ENCODE measurements at regions not wholly inside any gene's neighbourhood (a gene's known extent, or its start where the extent isn't known, plus 50 kb on each side); places are given as distances from the start of the nearest gene placed in this dataset.
"Not testable (repeated sequence)": the region's sequence is repeated elsewhere in the genome, so short reads cannot be mapped to it uniquely, and the experiment has no call there.

DNA sequence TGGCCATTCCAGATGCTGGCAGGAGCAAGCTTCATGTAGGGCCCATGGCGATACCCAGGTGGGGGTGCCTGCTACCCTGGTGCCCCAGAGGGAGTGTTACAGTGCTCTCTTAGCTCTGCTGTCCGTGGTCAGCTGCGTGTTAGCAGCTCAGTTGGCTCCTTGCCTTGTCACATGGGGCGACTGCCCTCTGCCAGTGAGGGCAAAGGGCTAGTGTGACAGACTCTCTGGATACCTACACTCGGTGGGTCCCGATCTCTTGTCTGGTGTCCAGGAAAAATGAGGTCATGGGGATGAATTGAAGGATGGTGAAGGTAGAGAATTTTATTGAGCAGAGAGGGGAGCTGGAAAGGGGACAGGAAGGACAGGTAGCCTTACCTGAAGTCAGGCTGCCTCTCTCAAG is 152.2 kb downstream of the CYP26A1 start:
- TF ChIP-seq, protein P1, sequence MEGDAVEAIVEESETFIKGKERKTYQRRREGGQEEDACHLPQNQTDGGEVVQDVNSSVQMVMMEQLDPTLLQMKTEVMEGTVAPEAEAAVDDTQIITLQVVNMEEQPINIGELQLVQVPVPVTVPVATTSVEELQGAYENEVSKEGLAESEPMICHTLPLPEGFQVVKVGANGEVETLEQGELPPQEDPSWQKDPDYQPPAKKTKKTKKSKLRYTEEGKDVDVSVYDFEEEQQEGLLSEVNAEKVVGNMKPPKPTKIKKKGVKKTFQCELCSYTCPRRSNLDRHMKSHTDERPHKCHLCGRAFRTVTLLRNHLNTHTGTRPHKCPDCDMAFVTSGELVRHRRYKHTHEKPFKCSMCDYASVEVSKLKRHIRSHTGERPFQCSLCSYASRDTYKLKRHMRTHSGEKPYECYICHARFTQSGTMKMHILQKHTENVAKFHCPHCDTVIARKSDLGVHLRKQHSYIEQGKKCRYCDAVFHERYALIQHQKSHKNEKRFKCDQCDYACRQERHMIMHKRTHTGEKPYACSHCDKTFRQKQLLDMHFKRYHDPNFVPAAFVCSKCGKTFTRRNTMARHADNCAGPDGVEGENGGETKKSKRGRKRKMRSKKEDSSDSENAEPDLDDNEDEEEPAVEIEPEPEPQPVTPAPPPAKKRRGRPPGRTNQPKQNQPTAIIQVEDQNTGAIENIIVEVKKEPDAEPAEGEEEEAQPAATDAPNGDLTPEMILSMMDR (IDR thresholded peaks at IDR 0.05): no peak
- TF ChIP-seq ZFX (IDR thresholded peaks at IDR 0.05; ENCODE audit: borderline replicate concordance): no peak
- no peak overlapping the region for H3K27ac ChIP-seq

DNA sequence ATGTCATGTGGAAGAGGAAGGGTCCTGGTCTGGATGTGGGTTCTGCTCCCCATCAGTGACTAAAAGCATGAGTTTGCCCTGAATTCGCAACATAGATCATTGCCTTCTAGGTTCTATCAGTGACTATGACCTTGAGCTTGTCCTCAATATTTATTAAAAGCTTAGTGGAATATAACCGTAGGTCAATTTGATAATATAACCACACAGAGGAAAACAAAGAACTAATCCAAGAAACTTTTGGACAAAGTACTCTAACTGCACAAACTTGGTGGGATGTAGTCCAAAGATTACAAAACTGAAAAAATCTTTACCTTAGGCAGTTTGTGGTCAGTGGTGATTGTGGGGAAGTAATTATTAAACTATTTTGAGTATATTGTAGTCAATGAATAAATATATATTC is 152.9 kb downstream of the CYP26A1 start:
- no peak overlapping the region for H3K27ac ChIP-seq
- TF ChIP-seq, protein P1 (IDR thresholded peaks at IDR 0.05): no peak
- no peak for TF ChIP-seq ZFX (IDR thresholded peaks at IDR 0.05; ENCODE audit: borderline replicate concordance)

DNA sequence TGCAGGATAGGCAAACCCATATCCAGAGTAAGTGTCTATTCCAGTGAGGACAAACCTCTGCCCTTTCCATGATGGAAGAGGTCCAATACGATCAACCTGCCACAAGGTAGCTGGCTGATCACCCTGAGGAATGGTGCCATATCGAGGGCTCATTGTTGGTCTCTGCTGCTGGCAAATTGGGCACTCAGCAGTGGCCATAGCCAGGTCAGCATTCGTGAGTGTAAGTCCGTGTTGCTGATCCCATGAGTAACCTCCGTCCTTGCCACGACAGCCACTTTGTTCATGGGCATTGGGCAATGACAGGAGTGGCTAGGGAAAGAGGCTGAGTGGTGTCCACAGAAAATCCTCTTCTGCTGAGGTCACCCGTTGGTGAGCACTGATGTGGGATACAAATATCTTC is 156.9 kb downstream of the CYP26A1 start:
- not testable (repeated sequence) for H3K27ac ChIP-seq

DNA sequence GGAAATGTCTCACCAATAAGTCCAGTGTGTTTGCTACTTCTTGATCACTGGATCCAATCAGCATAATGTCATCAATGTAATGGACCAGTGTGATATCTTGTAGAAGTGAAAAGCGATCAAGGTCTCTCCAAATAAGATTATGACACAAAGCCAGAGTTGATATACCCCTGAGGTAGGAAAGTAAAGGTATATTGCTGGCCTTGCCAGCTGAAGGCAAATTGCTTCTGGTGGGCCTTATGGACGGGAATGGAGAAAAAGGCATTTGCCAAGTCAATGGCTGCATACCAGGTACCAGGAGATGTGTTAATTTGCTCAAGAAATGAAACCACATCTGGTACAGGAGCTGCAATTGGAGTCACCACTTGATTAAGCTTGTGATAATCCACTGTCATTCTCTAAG is 158.5 kb downstream of the CYP26A1 start:
- H3K27ac ChIP-seq: not testable (repeated sequence)

DNA sequence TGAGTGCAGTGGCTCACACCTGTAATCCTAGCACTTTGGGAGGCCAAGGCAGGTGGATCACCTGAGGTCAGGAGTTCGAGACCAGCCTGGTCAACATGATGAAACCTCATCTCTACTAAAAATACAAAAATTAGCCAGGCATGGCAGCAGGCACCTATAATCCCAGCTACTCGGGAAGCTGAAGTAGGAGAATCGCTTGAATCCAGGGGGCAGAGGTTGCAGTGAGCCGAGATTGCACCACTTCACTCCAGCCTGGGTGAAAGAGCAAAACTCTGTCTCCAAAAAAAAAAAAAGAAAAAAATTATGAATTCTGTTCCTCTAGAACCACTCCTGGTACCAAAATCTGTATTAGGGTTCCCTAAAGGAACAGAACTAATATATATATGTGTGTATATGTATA is 161.2 kb downstream of the CYP26A1 start:
- not testable (repeated sequence) for H3K27ac ChIP-seq

DNA sequence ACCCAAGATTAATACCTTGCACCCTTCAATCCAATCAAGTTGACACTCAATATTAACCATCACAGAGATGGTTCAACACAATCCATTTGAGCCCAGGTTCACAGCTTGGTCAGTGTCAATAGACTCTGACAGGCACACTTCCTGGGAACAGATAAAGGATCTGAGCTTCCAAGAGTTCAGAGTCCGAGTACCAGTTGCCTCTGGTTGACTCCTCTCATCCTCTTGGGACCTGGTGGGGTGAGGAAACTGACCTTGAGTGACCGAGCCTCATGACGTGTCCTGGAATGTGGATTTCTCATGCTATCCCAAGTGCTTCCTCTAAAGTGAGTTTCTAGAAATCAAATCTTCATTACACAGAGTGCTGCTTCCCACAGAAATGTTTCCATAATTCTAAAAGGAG is 162.0 kb downstream of the CYP26A1 start:
- H3K27ac ChIP-seq: no peak overlapping the region
- TF ChIP-seq, protein P1 (IDR thresholded peaks at IDR 0.05): no peak
- TF ChIP-seq ZFX (IDR thresholded peaks at IDR 0.05; ENCODE audit: borderline replicate concordance): no peak

DNA sequence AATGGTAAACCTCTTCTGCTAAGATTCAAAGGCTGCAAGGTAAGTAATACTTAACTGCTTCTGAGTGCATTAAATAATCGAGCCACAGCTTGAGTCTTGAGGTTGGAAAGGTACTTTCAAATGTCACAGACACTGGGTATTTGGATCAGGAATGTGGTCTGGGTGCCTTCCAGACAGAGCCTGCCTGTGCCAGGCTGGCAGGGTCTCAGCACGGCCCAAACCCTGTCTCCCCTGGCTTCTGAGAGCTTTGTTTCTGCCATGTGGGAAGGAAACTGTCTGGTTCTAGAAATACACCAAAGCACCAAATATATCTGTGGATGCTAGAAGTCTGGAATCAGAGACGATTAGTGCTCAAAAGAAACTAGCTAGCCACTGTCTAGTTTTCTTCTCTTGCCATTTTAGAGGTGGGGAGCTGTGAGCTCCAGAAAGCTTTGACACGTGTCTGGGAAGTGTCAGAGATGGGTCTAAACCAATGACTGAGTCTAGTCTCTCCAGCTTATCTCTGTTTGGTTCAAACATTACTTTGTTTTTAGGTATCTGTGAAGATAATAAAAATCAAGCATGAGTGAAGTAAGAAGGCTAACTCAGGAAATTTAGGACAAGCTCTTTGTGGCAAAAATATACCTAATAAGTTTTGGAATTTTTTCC is 162.8 kb downstream of the CYP26A1 start:
- H3K27ac ChIP-seq: no peak overlapping the region
- TF ChIP-seq, protein P1 (IDR thresholded peaks at IDR 0.05): no peak
- no peak for TF ChIP-seq ZFX (IDR thresholded peaks at IDR 0.05; ENCODE audit: borderline replicate concordance)

DNA sequence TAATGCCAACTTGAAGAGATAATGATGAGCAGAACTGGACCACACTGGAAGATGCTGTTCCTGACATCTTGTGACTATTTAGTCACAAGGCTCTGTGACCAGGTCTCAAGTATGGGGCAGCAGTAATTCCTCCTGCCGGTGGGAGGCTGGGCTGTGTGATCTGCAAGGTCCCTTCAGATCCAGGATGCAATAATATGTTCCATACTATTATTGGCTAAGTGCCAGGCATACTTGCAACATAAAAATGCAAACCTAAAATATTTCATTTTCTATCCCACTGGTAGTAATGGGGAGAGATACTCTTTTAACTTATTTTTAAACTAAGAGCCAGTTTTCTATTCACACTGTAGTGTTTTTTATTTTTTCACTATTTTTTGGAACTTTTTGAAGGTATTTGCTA is 171.5 kb downstream of the CYP26A1 start:
- H3K27ac ChIP-seq: no peak overlapping the region
- TF ChIP-seq, protein P1 (IDR thresholded peaks at IDR 0.05): no peak
- no peak for TF ChIP-seq ZFX (IDR thresholded peaks at IDR 0.05; ENCODE audit: borderline replicate concordance)

DNA sequence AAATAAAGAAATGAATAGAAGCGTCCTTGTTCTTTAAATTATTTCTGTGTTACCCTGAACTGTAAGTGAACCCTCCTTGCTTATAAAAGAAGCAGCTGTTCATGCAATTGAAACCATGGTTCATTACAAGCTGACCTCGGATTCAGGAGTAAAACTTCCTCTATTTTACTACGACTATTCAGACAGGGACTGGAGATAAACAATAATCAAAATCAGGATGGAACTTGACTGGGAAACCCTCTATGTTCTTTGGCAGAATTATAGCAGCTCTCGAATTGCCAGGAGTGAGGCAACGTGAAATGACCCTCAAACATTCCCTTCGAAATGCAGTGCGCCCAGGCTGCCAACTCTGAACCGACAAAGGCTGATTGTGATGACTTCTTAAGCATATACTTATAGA is 172.1 kb downstream of the CYP26A1 start:
- TF ChIP-seq, protein P1 (IDR thresholded peaks at IDR 0.05): no peak
- no peak for TF ChIP-seq ZFX (IDR thresholded peaks at IDR 0.05; ENCODE audit: borderline replicate concordance)
- no peak overlapping the region for H3K27ac ChIP-seq
